ENCODE measurements at regions not wholly inside any gene's neighbourhood (a gene's known extent, or its start where the extent isn't known, plus 50 kb on each side); places are given as distances from the start of the nearest gene placed in this dataset.
"Not testable (repeated sequence)": the region's sequence is repeated elsewhere in the genome, so short reads cannot be mapped to it uniquely, and the experiment has no call there.

DNA sequence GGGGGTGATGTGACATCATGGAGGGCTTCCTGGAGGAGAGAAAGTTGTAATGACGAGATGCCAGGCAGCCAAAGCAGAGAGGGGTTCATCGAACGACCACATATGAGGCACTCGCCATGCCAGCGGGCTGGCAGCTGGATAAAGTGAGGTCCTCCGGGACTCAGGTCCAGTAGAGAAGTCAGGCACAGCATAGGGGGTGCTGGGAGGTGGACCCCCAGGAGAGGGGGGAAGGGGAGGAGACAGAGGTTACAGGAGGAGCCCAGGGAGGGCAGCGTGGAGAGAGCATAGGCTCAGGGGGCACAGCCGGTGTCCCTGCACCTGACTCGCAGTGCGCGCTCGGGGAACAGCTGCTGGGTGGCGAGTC lies 174.7 kb downstream of the BMP7 start:
- DNase-seq = no peak

- peak; percentile 16 for DNase-seq
Measured at GRCh38 chr20:57092112-57092899, 174.1 kb downstream of the BMP7 start.

DNA sequence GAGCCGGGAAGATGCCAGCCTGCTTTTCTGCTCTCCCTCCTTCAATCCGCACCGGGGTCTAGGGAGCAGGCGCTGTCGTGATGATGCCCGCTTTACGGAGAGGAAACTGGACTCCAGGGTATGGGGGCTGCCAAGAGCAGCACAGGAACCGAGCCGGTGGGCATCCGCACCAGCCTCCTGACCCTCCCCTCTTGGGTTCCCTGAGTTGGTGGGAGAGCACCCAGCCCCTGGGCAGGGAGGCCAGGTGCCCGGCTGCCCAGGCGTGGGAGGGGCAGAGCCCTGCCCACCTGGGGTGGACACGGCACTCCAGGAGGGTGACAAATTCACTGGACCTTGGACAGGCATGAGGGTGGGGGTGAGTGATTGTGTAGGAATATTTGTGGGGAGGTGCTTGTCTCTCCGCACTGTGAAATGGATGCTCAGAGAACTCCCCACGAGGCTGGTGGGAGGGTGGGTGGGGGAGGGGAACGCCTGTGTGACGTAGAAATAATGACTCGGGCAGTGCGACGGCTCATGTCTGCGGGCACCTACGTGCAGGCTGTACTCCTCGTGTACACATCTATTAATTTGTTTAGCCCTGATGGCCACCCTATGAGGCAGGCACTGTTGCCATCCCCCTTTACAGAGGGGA lies 173.4 kb downstream of the BMP7 start:
- DNase-seq = no peak

- no peak for DNase-seq
Measured at GRCh38 chr20:57093766-57094165, 172.7 kb downstream of the BMP7 start.

DNA sequence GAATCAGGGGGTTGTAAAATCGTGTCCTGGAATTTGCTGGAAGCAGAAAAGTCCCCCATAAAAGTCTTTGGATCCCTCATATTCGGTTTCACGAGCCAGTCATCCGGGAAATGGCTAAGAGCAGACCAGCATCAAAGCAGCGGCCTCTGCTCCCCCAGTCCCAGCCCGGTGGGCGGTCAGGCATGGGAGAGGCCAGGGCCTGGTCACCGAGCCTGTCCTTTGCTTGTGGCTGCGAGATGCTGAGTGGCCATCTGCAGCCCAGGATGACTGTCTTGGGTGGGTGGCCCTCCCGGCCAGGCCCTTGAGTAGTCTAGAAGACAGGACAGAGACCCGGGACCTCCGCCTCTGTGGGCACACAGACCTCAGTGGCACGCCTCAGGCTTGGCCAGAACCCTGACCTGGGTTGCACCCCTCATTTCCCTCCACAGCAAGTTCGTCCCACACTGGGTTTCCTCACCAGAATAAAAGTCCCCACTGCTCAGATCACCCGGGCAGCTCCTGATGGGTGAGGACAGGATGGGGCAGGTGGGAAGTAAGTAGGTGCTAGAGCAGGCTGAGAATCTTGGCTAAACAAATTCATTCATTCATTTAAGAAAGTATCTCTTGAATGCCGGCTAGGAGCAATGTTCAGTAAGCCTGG lies 172.1 kb downstream of the BMP7 start:
- no peak for DNase-seq

- no peak for DNase-seq
Measured at GRCh38 chr20:57094991-57095390, 171.4 kb downstream of the BMP7 start.

DNA sequence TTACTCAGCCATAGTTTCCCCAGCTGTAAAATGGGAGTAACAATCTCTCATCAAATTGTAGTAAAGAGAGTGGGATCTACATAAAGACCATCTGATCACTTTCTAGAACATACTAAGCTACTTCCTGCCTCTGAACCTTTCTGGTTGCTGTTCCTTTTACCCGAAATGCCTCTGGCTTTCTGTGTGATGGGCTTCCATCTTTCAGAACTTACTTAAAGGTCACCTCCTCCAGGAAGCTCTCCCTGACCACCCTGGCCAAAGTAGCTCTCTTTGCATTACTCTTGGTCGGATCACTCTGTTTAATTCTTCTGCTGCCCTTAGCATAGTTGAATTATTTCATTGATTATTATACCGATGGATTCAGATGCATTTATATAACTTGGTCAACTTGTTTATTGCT lies 171.0 kb downstream of the BMP7 start:
- no peak for DNase-seq

DNA sequence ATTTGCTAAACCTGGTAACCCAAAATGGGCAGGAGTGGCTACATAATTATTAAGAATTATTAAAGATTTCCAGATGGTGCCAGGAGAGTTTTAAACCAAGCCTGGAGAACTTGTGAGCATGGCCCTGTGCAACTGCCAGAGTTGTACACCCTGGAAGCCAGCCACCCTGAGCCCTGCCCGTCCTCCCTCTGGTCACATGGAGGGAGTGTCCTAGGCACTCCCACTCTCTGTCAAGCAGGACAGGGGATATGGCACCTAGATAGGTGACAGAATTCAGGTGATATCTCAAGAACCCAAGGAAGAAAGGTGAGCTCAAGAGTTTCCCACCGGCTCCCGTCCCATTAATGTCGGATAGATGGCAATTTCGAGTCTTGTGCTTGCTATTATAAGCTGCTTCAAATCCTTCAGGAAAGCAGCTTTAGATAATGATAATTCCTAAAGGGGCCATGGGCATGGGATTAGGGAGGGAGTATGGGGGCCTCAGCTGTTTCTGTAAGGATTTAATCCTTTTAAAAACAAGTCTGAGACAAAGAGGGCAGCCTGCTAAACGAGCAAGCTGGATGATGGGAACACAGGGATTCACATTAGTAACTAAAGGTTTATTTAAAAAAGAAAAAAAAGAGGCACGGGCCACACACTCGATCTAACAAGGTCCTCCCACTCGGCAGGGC lies 169.1 kb downstream of the BMP7 start:
- no peak for DNase-seq

DNA sequence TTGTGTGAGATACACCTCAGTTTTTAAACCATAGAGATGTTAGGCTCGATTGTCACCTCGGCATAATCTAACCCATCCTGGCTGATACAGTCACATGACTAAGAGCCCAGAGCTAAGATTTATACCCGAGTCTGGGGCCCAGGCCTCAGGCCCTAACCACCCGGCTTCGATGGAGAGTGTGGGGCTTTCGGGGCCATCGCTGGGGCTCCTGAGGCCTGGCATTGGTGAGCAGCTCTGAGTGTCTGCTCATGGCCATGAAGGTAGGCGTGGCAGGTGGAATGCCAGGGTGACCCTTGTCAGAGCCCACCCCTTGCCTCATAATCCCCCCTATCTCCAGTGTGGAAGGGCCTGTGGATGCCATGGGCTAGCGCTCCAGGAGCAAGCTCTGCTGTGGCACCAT lies 164.3 kb downstream of the BMP7 start:
- DNase-seq = no peak

DNA sequence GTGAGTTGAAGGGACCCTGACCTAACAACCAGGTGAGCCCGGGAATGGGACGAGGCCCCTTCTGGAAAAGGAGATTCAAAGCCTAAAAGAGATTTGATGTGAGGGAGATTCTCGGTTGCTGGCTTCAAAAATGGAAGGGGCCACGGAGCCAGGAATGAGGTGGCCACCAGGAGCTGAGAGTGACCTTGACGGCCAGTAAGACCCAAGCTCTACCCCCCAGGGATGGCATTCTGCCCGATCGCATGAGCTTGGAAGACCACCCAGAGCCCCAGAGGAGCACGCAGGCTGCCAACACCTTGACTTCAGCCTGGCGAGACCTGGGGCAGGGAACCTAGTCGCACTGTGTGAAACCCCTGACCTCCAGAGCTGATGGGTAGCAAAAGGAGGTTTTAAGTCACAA lies 163.9 kb downstream of the BMP7 start:
- no peak for DNase-seq

DNA sequence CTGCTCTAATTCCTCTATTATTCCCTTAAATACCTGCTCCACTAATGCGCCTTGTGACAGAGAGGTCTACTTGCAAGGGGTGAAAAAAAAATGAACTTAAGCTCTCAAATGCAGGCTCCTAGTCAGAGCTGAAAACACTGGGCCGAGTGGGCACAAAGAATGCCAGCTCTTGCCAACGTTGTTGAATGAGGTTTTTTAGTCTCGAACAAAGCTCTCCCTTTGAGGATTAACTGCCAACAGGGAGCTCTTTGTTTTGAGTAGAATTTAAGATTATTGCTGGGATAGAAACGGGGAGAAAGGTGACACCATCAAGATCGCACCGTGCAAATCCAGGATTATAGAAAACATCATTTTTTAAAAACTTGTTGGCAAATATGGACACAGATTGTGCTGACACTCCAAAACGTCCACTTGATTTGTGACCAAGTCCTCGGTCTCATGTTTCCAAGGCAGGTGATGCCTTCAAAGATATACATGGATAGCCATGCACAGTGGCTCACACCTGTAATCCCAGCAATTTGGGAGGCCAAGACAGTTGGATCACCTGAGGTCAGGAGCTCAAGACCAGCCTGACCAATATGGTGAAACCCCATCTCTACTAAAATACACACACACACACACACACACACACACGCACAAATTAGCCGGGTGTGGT lies 163.2 kb downstream of the BMP7 start:
- no peak for DNase-seq

DNA sequence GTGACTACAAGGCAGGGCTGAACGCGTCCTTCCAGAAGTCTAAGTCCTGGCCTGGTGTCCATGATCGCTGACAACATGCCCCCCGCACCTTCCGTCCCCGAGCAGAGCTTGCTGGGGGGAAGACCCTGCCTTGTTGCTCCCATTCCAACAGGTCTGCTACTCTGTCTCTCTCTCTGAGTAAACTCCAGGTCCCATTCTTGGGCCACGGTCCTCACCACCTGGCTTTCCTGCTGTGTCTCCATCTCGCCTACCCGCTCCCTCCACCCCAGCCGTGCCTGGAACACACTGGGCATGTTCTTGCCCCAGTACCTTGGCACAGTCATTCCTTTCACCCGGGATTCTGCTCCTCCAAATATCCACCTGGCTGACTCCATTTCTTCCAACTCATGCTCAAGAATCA lies 162.3 kb downstream of the BMP7 start:
- no peak for DNase-seq

GRCh38 chr20:57104651-57105204 lies 161.7 kb downstream of the BMP7 start:
- no peak for DNase-seq

DNA sequence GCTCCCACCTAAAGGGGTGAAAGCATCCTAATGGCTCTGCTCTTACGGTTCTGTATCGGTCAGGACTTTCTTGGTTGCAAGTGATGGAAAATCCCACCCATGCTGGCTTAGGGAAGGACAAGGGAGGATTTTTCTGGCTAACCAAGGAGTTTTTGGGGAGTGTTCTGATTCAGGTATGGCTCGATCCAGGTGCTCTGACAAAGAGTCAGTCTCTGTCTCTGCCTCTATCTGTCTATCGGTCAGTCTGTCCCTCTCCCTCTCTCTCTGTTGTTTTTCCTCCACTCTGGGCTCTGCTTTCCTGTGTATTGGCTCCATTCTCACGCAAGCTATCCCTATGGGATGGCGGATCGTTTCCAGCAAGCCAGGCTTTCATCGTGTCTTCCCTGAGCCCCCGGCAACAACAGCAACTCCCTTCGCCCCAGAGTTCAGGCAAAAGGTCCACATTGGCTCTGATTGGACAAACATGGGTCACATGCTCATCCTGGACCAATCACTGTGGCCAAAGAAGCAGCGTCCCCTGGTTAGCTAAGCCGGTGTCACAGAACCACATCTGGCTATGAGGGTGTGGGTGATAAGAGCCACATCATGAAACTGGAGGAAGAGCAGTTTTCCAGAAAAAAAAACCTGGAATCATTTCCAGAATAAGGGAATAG lies 160.3 kb downstream of the BMP7 start:
- no peak for DNase-seq

DNA sequence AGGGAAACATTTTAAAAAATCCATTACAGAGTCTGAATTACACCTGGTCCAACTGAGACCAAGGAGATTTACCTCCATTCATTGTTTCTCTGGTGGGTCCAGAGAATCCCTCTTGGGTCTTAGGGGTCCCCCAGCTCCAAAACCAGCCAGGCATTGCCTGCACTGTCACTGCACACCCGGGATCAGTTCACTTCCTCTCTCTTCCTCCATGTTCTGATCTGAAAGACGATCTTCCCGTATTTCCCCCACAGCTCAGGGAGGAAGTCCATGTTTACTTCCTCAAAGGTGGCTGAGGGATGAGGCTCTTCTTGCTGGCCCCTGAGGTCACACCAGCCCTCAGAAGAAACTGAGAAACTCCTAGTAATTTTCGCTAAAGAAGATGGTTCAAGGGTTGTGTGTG lies 159.7 kb downstream of the BMP7 start:
- DNase-seq = no peak

DNA sequence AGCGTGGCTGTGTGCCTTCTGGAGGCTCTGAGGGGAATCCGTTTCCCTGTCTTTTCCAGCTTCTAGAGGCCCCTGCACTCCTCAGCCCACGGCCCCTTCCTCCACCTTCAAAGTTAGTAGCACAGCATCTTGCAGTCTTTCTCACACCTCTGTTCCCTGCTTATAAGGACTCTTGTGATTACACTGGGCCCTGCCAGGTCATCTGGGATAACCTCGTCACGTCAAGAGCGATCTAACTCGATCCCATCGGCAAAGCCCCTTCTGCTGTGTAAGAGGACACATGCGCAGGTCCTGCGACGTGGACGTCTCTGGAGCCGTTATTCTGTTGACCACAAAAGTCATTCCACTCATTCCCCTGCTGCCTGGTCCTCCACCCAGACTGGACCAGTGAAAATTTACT lies 159.2 kb downstream of the BMP7 start:
- DNase-seq = no peak

GRCh38 chr20:57108218-57108617 lies 158.2 kb downstream of the BMP7 start:
- DNase-seq = no peak

DNA sequence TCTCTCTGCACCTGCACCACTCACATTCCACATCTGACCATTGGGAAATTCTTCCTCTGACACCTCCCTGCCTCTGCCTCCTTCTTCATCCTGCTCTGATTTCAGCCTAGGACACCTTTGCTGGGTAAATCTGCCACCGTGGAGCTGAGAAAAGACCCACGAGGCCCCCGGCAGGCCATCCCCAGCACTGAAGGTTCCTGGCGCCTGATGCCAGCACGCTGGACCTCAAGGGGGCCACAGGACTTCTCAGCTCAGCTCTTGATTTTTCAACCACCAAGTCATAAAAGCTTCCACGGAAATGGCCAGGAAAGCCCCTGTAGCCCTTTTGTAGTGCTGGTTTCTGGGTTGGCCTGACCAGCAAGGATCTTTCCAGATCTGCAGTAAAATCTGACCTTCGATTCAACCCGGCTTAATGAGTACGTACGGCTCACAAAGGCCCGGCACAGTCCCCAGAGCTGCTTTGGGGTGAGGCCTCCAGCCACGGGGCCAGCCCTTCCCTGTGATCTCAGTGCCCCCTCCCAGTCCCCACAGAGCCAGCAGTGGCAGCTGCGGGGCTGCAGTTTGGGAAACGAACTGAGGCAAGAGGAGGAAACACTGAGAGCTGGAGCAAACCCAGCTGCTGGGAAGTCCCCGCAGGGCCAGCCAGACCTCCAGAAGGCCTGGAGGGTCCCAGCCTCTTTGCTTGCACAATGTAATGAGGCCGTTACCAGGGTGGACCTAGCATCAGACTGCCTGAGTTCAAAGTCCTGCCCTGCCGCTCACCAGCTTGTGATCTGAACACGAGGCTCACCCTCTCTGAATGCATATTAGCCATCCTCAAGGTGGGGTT lies 157.5 kb downstream of the BMP7 start:
- no peak for DNase-seq

- no peak for DNase-seq
Measured at GRCh38 chr20:57109571-57109953, 156.9 kb downstream of the BMP7 start.

DNA sequence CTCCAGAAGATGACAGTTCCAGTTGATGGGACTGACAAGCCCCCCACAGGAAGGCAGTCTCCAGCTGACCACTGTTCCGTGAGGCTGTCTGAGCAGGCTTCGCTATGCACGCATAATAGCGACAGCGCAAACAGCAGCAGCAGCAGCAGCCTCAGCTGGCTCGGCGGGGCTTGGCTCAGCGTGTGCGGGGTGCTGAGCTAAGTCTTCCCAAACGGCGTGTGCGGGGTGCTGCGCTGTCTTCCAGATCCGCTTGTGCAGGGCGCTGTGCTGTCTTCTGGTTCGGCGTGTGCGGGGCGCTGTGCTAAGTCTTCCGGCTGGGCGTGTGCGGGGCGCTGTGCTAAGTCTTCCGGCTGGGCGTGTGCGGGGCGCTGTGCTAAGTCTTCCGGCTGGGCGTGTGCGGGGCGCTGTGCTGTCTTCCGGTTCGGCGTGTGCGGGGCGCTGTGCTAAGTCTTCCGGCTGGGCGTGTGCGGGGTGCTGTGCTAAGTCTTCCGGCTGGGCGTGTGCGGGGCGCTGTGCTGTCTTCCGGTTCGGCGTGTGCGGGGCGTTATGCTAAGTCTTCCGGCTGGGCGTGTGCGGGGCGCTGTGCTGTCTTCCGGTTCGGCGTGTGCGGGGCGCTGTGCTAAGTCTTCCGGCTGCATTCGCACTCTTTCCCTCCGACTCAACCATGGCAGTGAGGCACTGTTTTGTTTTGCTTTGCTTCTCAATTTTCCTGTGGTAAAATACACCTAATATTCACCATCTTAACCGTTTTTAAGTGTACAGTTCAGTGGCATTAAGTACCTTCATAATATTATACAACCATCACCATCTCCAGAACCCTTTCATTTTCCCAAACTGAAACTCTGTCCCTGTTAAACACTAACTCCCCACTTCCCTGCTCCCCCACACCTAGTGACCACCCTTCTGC lies 156.1 kb downstream of the BMP7 start:
- not testable (repeated sequence) for DNase-seq

GRCh38 chr20:57111028-57111373 lies 155.4 kb downstream of the BMP7 start:
- DNase-seq = no peak

All from NCI-H1694 treated with DMSO at 0.1 percent for 48 hours (cell line).